IMR-90 (cell line): ENCODE measurements at regions not wholly inside any gene's neighbourhood (a gene's known extent, or its start where the extent isn't known, plus 50 kb on each side); places are given as distances from the start of the nearest gene placed in this dataset.

ENCODE experiments used
- ATAC-seq: fragments of 200-7000 bp; cut with Tn5 transposase; 2 replicates; pipeline ENCODE4 v1.9.1; 2020; ENCODE audit warnings: low read depth, mild to moderate bottlenecking, moderate library complexity
- BruUV-seq: library from RNA; stranded (reverse); fragments of 400-500 nt; replicated peaks from 2 replicates; lab custom pipeline; 2021; lab: Mats Ljungman, UMichigan
- CTCF ChIA-PET: fragments of 300-600 bp; formaldehyde crosslinking; extraction: SDS; loops from one replicate; lab custom pipeline; 2021; ENCODE audit warnings: antibody characterized with exemption; lab: Yijun Ruan, JAX
- POLR2A ChIA-PET: fragments of 300-600 bp; sonication (Branson Sonifier 250); formaldehyde crosslinking; loops from one replicate; lab custom pipeline; 2022; ENCODE audit warnings: antibody characterized with exemption; ENCODE audit not compliant: unreplicated experiment; lab: Charles Lee
- DNase-seq: peaks from one replicate; pipeline ENCODE4 v3.0.0; 2013
- H2AFZ ChIP-seq: replicated peaks from 2 replicates; pipeline ENCODE3; 2013; ENCODE audit warnings: low read length, mild to moderate bottlenecking; ENCODE audit not compliant: poor library complexity
- H2AK5ac ChIP-seq: 2 replicates; pipeline ENCODE4 v1.6.1; 2013; ENCODE audit warnings: low read depth, low read length, inconsistent platforms
- H2AK9ac ChIP-seq: replicated peaks from 2 replicates; pipeline ENCODE3; 2013; ENCODE audit warnings: mild to moderate bottlenecking, low read depth, low read length, moderate library complexity; ENCODE audit not compliant: poor library complexity
- H2BK120ac ChIP-seq: 2 replicates; pipeline ENCODE4 v1.6.1; 2013; ENCODE audit warnings: low read depth, low read length, inconsistent platforms
- H2BK15ac ChIP-seq: 3 replicates; pipeline ENCODE4 v1.6.1; 2013; ENCODE audit warnings: low read depth, low read length, inconsistent platforms
- H2BK20ac ChIP-seq: 2 replicates; pipeline ENCODE4 v1.6.1; 2013; ENCODE audit warnings: low read depth, mild to moderate bottlenecking, inconsistent platforms, low read length, moderate library complexity
- H2BK5ac ChIP-seq: 2 replicates; pipeline ENCODE4 v1.6.1; 2013; ENCODE audit warnings: mild to moderate bottlenecking, low read depth, low read length, inconsistent platforms; ENCODE audit not compliant: poor library complexity, severe bottlenecking
- H3K14ac ChIP-seq: replicated peaks from 2 replicates; pipeline ENCODE4 v1.6.1; 2013; ENCODE audit warnings: low read depth, low read length, inconsistent platforms
- H3K18ac ChIP-seq: 2 replicates; pipeline ENCODE4 v1.6.1; 2013; ENCODE audit warnings: low read depth, low read length, control low read depth
- H3K23ac ChIP-seq: 2 replicates; pipeline ENCODE4 v1.6.1; 2013; ENCODE audit warnings: low read depth, low read length, inconsistent platforms
- H3K27ac ChIP-seq: 2 replicates; pipeline ENCODE4 v1.5.1; 2013; ENCODE audit warnings: mild to moderate bottlenecking, control low read depth, low read length; ENCODE audit not compliant: insufficient read depth
- H3K27me3 ChIP-seq: 2 replicates; pipeline ENCODE4 v1.6.1; 2013; ENCODE audit warnings: low read length; ENCODE audit not compliant: control insufficient read depth, insufficient read depth
- H3K36me3 ChIP-seq: 2 replicates; pipeline ENCODE4 v1.6.1; 2013; ENCODE audit warnings: low read length, mixed read lengths; ENCODE audit not compliant: control insufficient read depth, insufficient read depth
- H3K4ac ChIP-seq: 2 replicates; pipeline ENCODE4 v1.6.1; 2013; ENCODE audit warnings: low read depth, low read length, inconsistent platforms
- H3K4me1 ChIP-seq: 2 replicates; pipeline ENCODE4 v1.6.1; 2013; ENCODE audit warnings: low read length, mixed read lengths; ENCODE audit not compliant: control insufficient read depth, insufficient read depth
- H3K4me2 ChIP-seq: 2 replicates; pipeline ENCODE4 v1.6.1; 2013; ENCODE audit warnings: low read depth, mild to moderate bottlenecking, control low read depth, low read length, moderate library complexity
- H3K4me3 ChIP-seq: 2 replicates; pipeline ENCODE4 v1.5.1; 2013; ENCODE audit warnings: low read depth, mild to moderate bottlenecking, control low read depth, low read length, moderate library complexity; ENCODE audit not compliant: insufficient read depth
- H3K56ac ChIP-seq: 2 replicates; pipeline ENCODE4 v1.6.1; 2013; ENCODE audit warnings: low read length, inconsistent platforms; ENCODE audit not compliant: insufficient read depth; ENCODE audit errors: extremely low read depth
- H3K79me1 ChIP-seq, 2 experiments: 2 replicates each; pipeline ENCODE4 v1.6.1; 2013; ENCODE audit warnings: low read length in 2 of 2, inconsistent platforms in 1 of 2, low read depth in 1 of 2
- H3K9ac ChIP-seq: 2 replicates; pipeline ENCODE4 v1.6.1; 2013; ENCODE audit warnings: low read depth, low read length, control low read depth
- H3K9me1 ChIP-seq: 2 replicates; pipeline ENCODE4 v1.6.1; 2013; ENCODE audit warnings: low read length, inconsistent platforms; ENCODE audit not compliant: insufficient read depth
- H3K9me3 ChIP-seq: 2 replicates; pipeline ENCODE4 v1.6.1; 2013; ENCODE audit warnings: low read length; ENCODE audit not compliant: control insufficient read depth, insufficient read depth
- H4K20me1 ChIP-seq: 2 replicates; pipeline ENCODE4 v1.6.1; 2013; ENCODE audit warnings: low read length, inconsistent platforms; ENCODE audit not compliant: insufficient read depth
- H4K5ac ChIP-seq: 2 replicates; pipeline ENCODE4 v1.6.1; 2013; ENCODE audit warnings: mild to moderate bottlenecking, low read depth, low read length, control low read depth
- H4K8ac ChIP-seq, 2 experiments: 2 replicates each; pipeline ENCODE4 v1.6.1; 2013; ENCODE audit warnings: low read depth in 2 of 2, low read length in 2 of 2, control low read depth in 1 of 2, inconsistent platforms in 1 of 2
- H4K91ac ChIP-seq: 2 replicates; pipeline ENCODE4 v1.6.1; 2013; ENCODE audit warnings: low read depth, low read length, inconsistent platforms; ENCODE audit not compliant: insufficient read depth
- CHD1 ChIP-seq: IDR thresholded peaks from 2 replicates; pipeline ENCODE4 v1.6.1; 2012; ENCODE audit warnings: low read depth, low read length, improper control_type of control experiment
- CTCF ChIP-seq: conservative IDR thresholded peaks from 2 replicates; pipeline ENCODE4 v1.5.1; 2012; ENCODE audit warnings: mild to moderate bottlenecking, low read depth, low read length, improper control_type of control experiment
- ELK1 ChIP-seq: fragments of 150-350 bp; IDR thresholded peaks from 2 replicates; pipeline ENCODE4 v1.6.1; 2016; ENCODE audit warnings: low read depth, mild to moderate bottlenecking, low read length, moderate library complexity, borderline replicate concordance
- FOS ChIP-seq: fragments of 150-350 bp; IDR thresholded peaks from 2 replicates; pipeline ENCODE4 v1.6.1; 2016; ENCODE audit warnings: low read depth, low read length
- MAZ ChIP-seq: IDR thresholded peaks from 2 replicates; pipeline ENCODE4 v1.6.1; 2012; ENCODE audit warnings: low read depth, mild to moderate bottlenecking, low read length, improper control_type of control experiment, moderate library complexity, borderline replicate concordance
- MXI1 ChIP-seq: IDR thresholded peaks from 2 replicates; pipeline ENCODE4 v1.6.1; 2012; ENCODE audit warnings: low read depth, mild to moderate bottlenecking, low read length, moderate library complexity, borderline replicate concordance
- POLR2A ChIP-seq: IDR thresholded peaks from 2 replicates; pipeline ENCODE4 v1.6.1; 2012; ENCODE audit warnings: mild to moderate bottlenecking, low read depth, low read length
- RAD21 ChIP-seq: IDR thresholded peaks from 2 replicates; pipeline ENCODE4 v1.6.1; 2012; ENCODE audit warnings: low read length, improper control_type of control experiment
- SMC3 ChIP-seq: fragments of 150-350 bp; IDR thresholded peaks from 2 replicates; pipeline ENCODE4 v1.6.1; 2016; ENCODE audit warnings: low read depth, mild to moderate bottlenecking, antibody characterized with exemption, low read length, moderate library complexity
- WGBS, 2 experiments: methylation state at CpG; one replicate each; pipeline versions ENCODE4 v1.1.5 to v1.1.7; 2013; ENCODE audit warnings: missing lambda C conversion rate in 2 of 2; ENCODE audit not compliant: insufficient read length in 1 of 2; ENCODE audit errors: extremely low coverage in 2 of 2; 5-methylcytosine and 5-hydroxymethylcytosine counted together
- dilution Hi-C: fragments of 300-500 bp; cut with HindIII; formaldehyde crosslinking; loops from one replicate; pipeline ENCODE4 v1.14.3; 2018; ENCODE audit warnings: low sequenced_read_pairs; ENCODE audit not compliant: unreplicated experiment
- in situ Hi-C: fragments of 300-500 bp; cut with MboI; formaldehyde crosslinking; loops from 3 replicates; pipeline ENCODE4 v1.14.3; 2019; ENCODE audit warnings: low sequenced_read_pairs, inconsistent platforms, mixed read lengths
- intact Hi-C: fragments of 100-400 bp; cut with micrococcal nuclease; formaldehyde crosslinking; loops from 2 replicates; pipeline ENCODE4 v1.10.0; 2022

- WGBS, 2 experiments = no CpG with 5 or more reads among the region's 2 CpGs
- H2AFZ ChIP-seq = no peak overlapping the region
- POLR2A ChIA-PET = no interaction called here
- no peak overlapping the region for H2BK5ac ChIP-seq
- no peak overlapping the region for H2BK120ac ChIP-seq
- no peak overlapping the region for H3K27ac ChIP-seq
- no peaks in the 10 kb centered on the region for H3K9me3 ChIP-seq
- no peaks in the 10 kb centered on the region for H3K9me1 ChIP-seq
- CTCF ChIA-PET = no interaction called here
- no peak overlapping the region for H2BK15ac ChIP-seq
- no peak for TF ChIP-seq MAZ
- TF ChIP-seq RAD21 = no peak
- no peak for TF ChIP-seq CHD1
- no peak for TF ChIP-seq POLR2A
- TF ChIP-seq FOS = no peak
- no peak for TF ChIP-seq MXI1
- TF ChIP-seq CTCF = no peak
- no peak for TF ChIP-seq SMC3
- no peak for TF ChIP-seq ELK1
- H3K4ac ChIP-seq = no peak overlapping the region
- H3K23ac ChIP-seq = no peak overlapping the region
- H3K4me3 ChIP-seq = no peak overlapping the region
- H3K18ac ChIP-seq = no peak overlapping the region
- no peak overlapping the region for H4K8ac ChIP-seq
- H4K20me1 ChIP-seq = no peaks in the 10 kb centered on the region
- dilution Hi-C loops = no loop called here
- H2AK5ac ChIP-seq = no peak overlapping the region
- BruUV-seq = no TSS peak
- H3K36me3 ChIP-seq = no peaks in the 10 kb centered on the region
- intact Hi-C loops = no loop called here
- ATAC-seq (no peak), DNase-seq (no peak)
- H3K4me1 ChIP-seq = no peaks in the 10 kb centered on the region
- no peak overlapping the region for H3K4me2 ChIP-seq
- H4K5ac ChIP-seq = no peak overlapping the region
- H2BK20ac ChIP-seq = no peak overlapping the region
- no peaks in the 10 kb centered on the region for H3K27me3 ChIP-seq
- no peak overlapping the region for H3K56ac ChIP-seq
- H2AK9ac ChIP-seq = no peak overlapping the region
- in situ Hi-C loops = no loop called here
- H3K79me1 ChIP-seq = no peaks in the 10 kb centered on the region
- no peak overlapping the region for H3K14ac ChIP-seq
- no peak overlapping the region for H4K91ac ChIP-seq
- H3K9ac ChIP-seq = no peak overlapping the region
Observed at GRCh38 chr3:17980863-17981262, 238.4 kb upstream of the TBC1D5 start.
